Loucy (cell line): ENCODE measurements at regions not wholly inside any gene's neighbourhood (a gene's known extent, or its start where the extent isn't known, plus 50 kb on each side); places are given as distances from the start of the nearest gene placed in this dataset.

Experiments used
- CTCF ChIP-seq: fragments of 200-600 bp; sonication (generic); conservative IDR thresholded peaks from 2 replicates; pipeline ENCODE4 v1.5.1; 2014; ENCODE audit warnings: mild to moderate bottlenecking, antibody characterized with exemption, low read length
- EZH2phosphoT487 ChIP-seq: fragments of 200-600 bp; IDR thresholded peaks from 2 replicates; pipeline ENCODE4 v1.6.1; 2018; ENCODE audit warnings: antibody characterized with exemption, mild to moderate bottlenecking, moderate library complexity, borderline replicate concordance

DNA sequence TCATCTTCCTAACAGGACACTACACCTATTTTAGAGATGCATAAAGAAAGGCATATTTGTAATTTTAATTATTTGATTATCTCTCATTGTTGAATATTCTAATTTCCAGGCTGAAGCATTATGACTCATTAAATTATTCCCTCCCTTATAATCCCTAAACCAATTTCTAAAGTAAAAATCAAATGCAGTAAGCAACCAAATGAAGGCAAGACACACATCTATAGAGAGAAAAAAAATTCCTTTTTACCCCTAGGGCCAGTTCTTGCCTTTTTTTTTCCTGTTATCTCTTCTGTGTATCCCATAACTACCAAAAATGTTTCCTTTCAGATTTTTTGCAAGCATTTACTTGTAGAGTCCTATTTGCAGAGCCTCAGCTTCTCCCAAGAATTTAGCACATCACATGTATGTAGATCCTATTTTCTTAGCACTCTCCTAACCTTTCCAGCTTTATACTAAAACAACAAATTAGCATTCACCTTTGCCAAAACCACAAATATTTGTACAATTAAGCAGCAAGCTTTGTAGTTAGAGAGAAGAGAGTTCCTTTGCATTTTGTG, 177.9 kb downstream of the SATB1 start:
- TF ChIP-seq CTCF (no peak), EZH2phosphoT487 (no peak)
